HEK293 (cell line): ENCODE measurements at regions not wholly inside any gene's neighbourhood (a gene's known extent, or its start where the extent isn't known, plus 50 kb on each side); places are given as distances from the start of the nearest gene placed in this dataset.

Experiments
- CTCF ChIA-PET: fragments of 350-600 bp; formaldehyde crosslinking; extraction: SDS; loops from one replicate; lab custom pipeline; 2021; ENCODE audit warnings: antibody characterized with exemption; lab: Yijun Ruan, JAX
- POLR2A ChIA-PET: fragments of 300-600 bp; formaldehyde crosslinking; extraction: SDS; loops from one replicate; lab custom pipeline; 2020; ENCODE audit warnings: antibody characterized with exemption, inconsistent platforms; lab: Yijun Ruan, JAX
- H3K27ac ChIP-seq: fragments of 200-500 bp; sonication (Bioruptor generic); 2 replicates; pipeline ENCODE4 v1.5.1; 2014; ENCODE audit warnings: low read depth, low read length, control low read depth, inconsistent platforms; ENCODE audit errors: extremely low read depth
- H3K36me3 ChIP-seq, 2 experiments: fragments of 200-500 bp in 1 of 2; sonication (Bioruptor generic) in 1 of 2; 1 replicate in 1 of 2; 2 replicates in 1 of 2; pipeline ENCODE4 v1.5.1; 2014 to 2017; ENCODE audit warnings: inconsistent platforms in 2 of 2, low read length in 2 of 2; ENCODE audit not compliant: control insufficient read depth in 2 of 2, insufficient read depth in 1 of 2
- H3K4me1 ChIP-seq: fragments of 200-500 bp; sonication (Bioruptor generic); 2 replicates; pipeline ENCODE4 v1.5.1; 2014; ENCODE audit warnings: mild to moderate bottlenecking, low read length, inconsistent platforms; ENCODE audit not compliant: control insufficient read depth, insufficient read depth
- H3K4me3 ChIP-seq: 2 replicates; pipeline ENCODE4 v1.5.1; 2011; ENCODE audit warnings: low read depth, mild to moderate bottlenecking, control low read depth, low read length, moderate library complexity
- H3K9me3 ChIP-seq: fragments of 200-500 bp; sonication (Bioruptor generic); 2 replicates; pipeline ENCODE4 v1.5.1; 2014; ENCODE audit warnings: low read depth, low read length, inconsistent platforms; ENCODE audit not compliant: control insufficient read depth, insufficient read depth
- ATF2 ChIP-seq: fragments of 450-650 bp; formaldehyde crosslinking; IDR thresholded peaks from 2 replicates; pipeline ENCODE4 v1.5.1; 2016; ENCODE audit warnings: missing biosample characterization, missing genetic modification characterization, low read depth
- BCL11A ChIP-seq: fragments of 450-650 bp; formaldehyde crosslinking; IDR thresholded peaks from 2 replicates; pipeline ENCODE4 v1.5.1; 2016; ENCODE audit warnings: low read depth, missing biosample characterization, missing genetic modification characterization
- GFI1B ChIP-seq: fragments of 450-650 bp; formaldehyde crosslinking; IDR thresholded peaks from 2 replicates; pipeline ENCODE4 v1.5.1; 2016; ENCODE audit warnings: missing biosample characterization, missing genetic modification characterization
- KLF10 ChIP-seq: fragments of 450-650 bp; IDR thresholded peaks from 2 replicates; pipeline ENCODE4 v1.5.1; 2018; ENCODE audit warnings: missing biosample characterization, mild to moderate bottlenecking, missing genetic modification characterization
- REPIN1 ChIP-seq: fragments of 450-650 bp; formaldehyde crosslinking; IDR thresholded peaks from 2 replicates; pipeline ENCODE4 v1.5.1; 2017; ENCODE audit warnings: missing biosample characterization, missing genetic modification characterization, low read depth
- ZBTB48 ChIP-seq: fragments of 450-650 bp; formaldehyde crosslinking; IDR thresholded peaks from 2 replicates; pipeline ENCODE4 v1.5.1; 2016; ENCODE audit warnings: missing biosample characterization, missing genetic modification characterization
- ZBTB7A ChIP-seq: fragments of 450-650 bp; formaldehyde crosslinking; IDR thresholded peaks from 2 replicates; pipeline ENCODE4 v1.5.1; 2016; ENCODE audit warnings: low read depth, missing biosample characterization, missing genetic modification characterization
- ZFP37 ChIP-seq: fragments of 450-650 bp; formaldehyde crosslinking; IDR thresholded peaks from 2 replicates; pipeline ENCODE4 v1.5.1; 2016; ENCODE audit warnings: missing biosample characterization, missing genetic modification characterization
- ZNF16 ChIP-seq: fragments of 450-650 bp; formaldehyde crosslinking; IDR thresholded peaks from 2 replicates; pipeline ENCODE4 v1.5.1; 2016; ENCODE audit warnings: low read depth, missing biosample characterization, missing genetic modification characterization
- ZNF302 ChIP-seq: fragments of 450-650 bp; formaldehyde crosslinking; IDR thresholded peaks from 2 replicates; pipeline ENCODE4 v1.5.1; 2016; ENCODE audit warnings: missing biosample characterization, missing genetic modification characterization, low read depth
- ZNF391 ChIP-seq: fragments of 450-650 bp; formaldehyde crosslinking; IDR thresholded peaks from 2 replicates; pipeline ENCODE4 v1.5.1; 2016; ENCODE audit warnings: low read depth, missing biosample characterization, missing genetic modification characterization, borderline replicate concordance
- ZNF518A ChIP-seq: fragments of 450-650 bp; formaldehyde crosslinking; conservative IDR thresholded peaks from 2 replicates; pipeline ENCODE4 v1.5.1; 2016; ENCODE audit warnings: low read depth, missing biosample characterization, missing genetic modification characterization
- ZNF544 ChIP-seq: fragments of 450-650 bp; formaldehyde crosslinking; IDR thresholded peaks from 2 replicates; pipeline ENCODE4 v1.5.0; 2017; ENCODE audit warnings: missing biosample characterization, missing genetic modification characterization
- ZNF571 ChIP-seq: fragments of 450-650 bp; formaldehyde crosslinking; IDR thresholded peaks from 2 replicates; pipeline ENCODE4 v1.5.0; 2017; ENCODE audit warnings: missing biosample characterization, missing genetic modification characterization
- ZNF645 ChIP-seq: fragments of 450-650 bp; formaldehyde crosslinking; IDR thresholded peaks from 2 replicates; pipeline ENCODE4; 2016; ENCODE audit warnings: missing biosample characterization, missing genetic modification characterization
- ZNF692 ChIP-seq: fragments of 450-650 bp; formaldehyde crosslinking; IDR thresholded peaks from 2 replicates; pipeline ENCODE4 v1.5.1; 2016; ENCODE audit warnings: missing biosample characterization, missing genetic modification characterization
- TF ChIP-seq, protein P1 (sequence below): fragments of 450-650 bp; formaldehyde crosslinking; IDR thresholded peaks from 2 replicates; pipeline ENCODE4 v1.5.1; 2016; ENCODE audit warnings: missing biosample characterization, missing genetic modification characterization
- TF ChIP-seq, protein P2 (sequence below): sonication (generic); formaldehyde crosslinking; IDR thresholded peaks from 2 replicates; pipeline ENCODE4 v1.8.1; 2022; ENCODE audit warnings: mild to moderate bottlenecking, moderate library complexity, missing genetic modification reagents
- TF ChIP-seq, protein P3 (sequence below): fragments of 450-650 bp; formaldehyde crosslinking; IDR thresholded peaks from 2 replicates; pipeline ENCODE4 v1.5.1; 2017; ENCODE audit warnings: missing biosample characterization, missing genetic modification characterization

- no peak for TF ChIP-seq ZNF645 (tag by site-specific recombination)
These were observed 76.6 kb upstream of the CNTN1 start (continued) for GRCh38 chr12:40615590-40615989.

- CTCF ChIA-PET: no interaction called here
- POLR2A ChIA-PET: no interaction called here
- no peak for TF ChIP-seq ZNF692 (tag by site-specific recombination)
- TF ChIP-seq, protein P1, sequence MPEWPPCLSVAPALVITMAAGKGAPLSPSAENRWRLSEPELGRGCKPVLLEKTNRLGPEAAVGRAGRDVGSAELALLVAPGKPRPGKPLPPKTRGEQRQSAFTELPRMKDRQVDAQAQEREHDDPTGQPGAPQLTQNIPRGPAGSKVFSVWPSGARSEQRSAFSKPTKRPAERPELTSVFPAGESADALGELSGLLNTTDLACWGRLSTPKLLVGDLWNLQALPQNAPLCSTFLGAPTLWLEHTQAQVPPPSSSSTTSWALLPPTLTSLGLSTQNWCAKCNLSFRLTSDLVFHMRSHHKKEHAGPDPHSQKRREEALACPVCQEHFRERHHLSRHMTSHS (tag by site-specific recombination): no peak
- TF ChIP-seq ZNF302: no peak
- no peak for TF ChIP-seq KLF10 (tag by site-specific recombination)
- TF ChIP-seq, protein P2, sequence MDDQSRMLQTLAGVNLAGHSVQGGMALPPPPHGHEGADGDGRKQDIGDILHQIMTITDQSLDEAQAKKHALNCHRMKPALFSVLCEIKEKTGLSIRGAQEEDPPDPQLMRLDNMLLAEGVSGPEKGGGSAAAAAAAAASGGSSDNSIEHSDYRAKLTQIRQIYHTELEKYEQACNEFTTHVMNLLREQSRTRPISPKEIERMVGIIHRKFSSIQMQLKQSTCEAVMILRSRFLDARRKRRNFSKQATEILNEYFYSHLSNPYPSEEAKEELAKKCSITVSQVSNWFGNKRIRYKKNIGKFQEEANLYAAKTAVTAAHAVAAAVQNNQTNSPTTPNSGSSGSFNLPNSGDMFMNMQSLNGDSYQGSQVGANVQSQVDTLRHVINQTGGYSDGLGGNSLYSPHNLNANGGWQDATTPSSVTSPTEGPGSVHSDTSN (CRISPR knock-in tag): no peak
- no peak for TF ChIP-seq BCL11A (tag by site-specific recombination)
- no peak for TF ChIP-seq ZNF571 (tag by site-specific recombination)
- no peak for TF ChIP-seq ZNF16 (tag by site-specific recombination)
- no peak for TF ChIP-seq REPIN1 (tag by site-specific recombination)
- no peak for TF ChIP-seq ZNF518A (tag by site-specific recombination)
These were observed 75.8 kb upstream of the CNTN1 start for GRCh38 chr12:40616383-40616915.

DNA sequence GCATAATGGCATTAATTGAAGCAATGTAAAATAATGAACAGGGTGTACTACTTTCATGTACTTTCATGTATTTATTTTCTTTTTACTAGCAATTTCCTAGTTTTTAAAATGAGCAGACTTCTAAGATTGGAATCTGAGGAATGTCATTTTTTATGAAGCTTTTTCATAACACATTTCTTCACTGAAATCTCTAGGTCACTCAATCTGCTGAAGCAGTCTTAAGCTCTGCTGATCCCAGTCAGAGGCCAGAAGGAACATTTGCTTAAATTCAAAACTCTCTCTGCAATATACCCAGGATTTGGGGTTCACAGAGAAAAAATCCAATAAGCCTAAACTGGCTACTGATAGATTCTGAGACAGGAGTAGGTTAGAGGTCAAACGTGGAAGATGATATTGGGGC lies 73.6 kb upstream of the CNTN1 start:
- Histone ChIP-seq H3K36me3 (no peaks in the 10 kb centered on the region), H3K4me1 (no peaks in the 10 kb centered on the region), H3K9me3 (no peaks in the 10 kb centered on the region), H3K27ac (no peak overlapping the region), H3K4me3 (no peak overlapping the region)
- ChIA-PET CTCF (no interaction called here), POLR2A (no interaction called here)
- TF ChIP-seq, protein P3, sequence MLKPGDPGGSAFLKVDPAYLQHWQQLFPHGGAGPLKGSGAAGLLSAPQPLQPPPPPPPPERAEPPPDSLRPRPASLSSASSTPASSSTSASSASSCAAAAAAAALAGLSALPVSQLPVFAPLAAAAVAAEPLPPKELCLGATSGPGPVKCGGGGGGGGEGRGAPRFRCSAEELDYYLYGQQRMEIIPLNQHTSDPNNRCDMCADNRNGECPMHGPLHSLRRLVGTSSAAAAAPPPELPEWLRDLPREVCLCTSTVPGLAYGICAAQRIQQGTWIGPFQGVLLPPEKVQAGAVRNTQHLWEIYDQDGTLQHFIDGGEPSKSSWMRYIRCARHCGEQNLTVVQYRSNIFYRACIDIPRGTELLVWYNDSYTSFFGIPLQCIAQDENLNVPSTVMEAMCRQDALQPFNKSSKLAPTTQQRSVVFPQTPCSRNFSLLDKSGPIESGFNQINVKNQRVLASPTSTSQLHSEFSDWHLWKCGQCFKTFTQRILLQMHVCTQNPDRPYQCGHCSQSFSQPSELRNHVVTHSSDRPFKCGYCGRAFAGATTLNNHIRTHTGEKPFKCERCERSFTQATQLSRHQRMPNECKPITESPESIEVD (tag by site-specific recombination): no peak
- no peak for TF ChIP-seq ZBTB48
- no peak for TF ChIP-seq ZBTB7A
- TF ChIP-seq ATF2 (tag by site-specific recombination): no peak
- no peak for TF ChIP-seq ZNF16 (tag by site-specific recombination)
- TF ChIP-seq ZNF544: no peak
- TF ChIP-seq ZNF391 (tag by site-specific recombination): no peak
- no peak for TF ChIP-seq ZFP37 (tag by site-specific recombination)
- TF ChIP-seq GFI1B: no peak
- TF ChIP-seq KLF10 (tag by site-specific recombination): no peak

More at GRCh38 chr12:40616383-40616915, 75.8 kb upstream of the CNTN1 start:
- no peaks in the 10 kb centered on the region for H3K9me3 ChIP-seq
- no peak overlapping the region for H3K4me3 ChIP-seq
- H3K27ac ChIP-seq: no peak overlapping the region
- H3K4me1 ChIP-seq: no peaks in the 10 kb centered on the region
- H3K36me3 ChIP-seq: no peaks in the 10 kb centered on the region
